GM12864 (cell line): ENCODE measurements at regions not wholly inside any gene's neighbourhood (a gene's known extent, or its start where the extent isn't known, plus 50 kb on each side); places are given as distances from the start of the nearest gene placed in this dataset.
A peak's percentile ranks its signal among the peaks of the same experiment; 100 is the strongest.

Experiments used
- DNase-seq: peaks from one replicate; pipeline ENCODE4 v3.0.0-alpha.2; 2011; ENCODE audit warnings: low read depth
- H3K4me3 ChIP-seq: 2 replicates; pipeline ENCODE4 v1.5.1; 2011; ENCODE audit warnings: mild to moderate bottlenecking, low read depth, low read length, control low read depth
- CTCF ChIP-seq: IDR thresholded peaks from 2 replicates; pipeline ENCODE4 v1.5.1; 2011; ENCODE audit warnings: low read depth, mild to moderate bottlenecking, moderate library complexity, low read length, control low read depth, inconsistent platforms; ENCODE audit errors: missing control alignments

DNA sequence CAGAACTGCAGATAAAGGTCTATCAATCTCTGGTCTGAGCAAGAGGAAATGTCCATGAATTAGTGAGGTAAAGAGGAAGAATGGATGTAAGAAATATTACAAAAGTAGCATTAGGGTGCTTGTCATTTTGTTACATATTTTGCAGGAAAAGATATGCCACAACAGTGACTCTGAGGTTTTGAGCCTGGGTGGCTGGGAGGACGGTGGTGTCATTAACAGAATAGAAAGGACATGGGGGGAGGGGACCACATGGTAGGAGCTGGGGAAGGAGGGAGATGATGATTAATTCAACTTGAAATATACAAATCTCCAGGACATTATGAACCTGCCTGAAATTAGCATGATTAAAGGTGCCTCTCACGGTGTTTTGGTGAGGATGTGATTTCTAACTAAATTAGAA lies 245.5 kb upstream of the MDFIC2 start:
- TF ChIP-seq CTCF: no peak
- no peak overlapping the region for H3K4me3 ChIP-seq
- DNase-seq: no peak

DNA sequence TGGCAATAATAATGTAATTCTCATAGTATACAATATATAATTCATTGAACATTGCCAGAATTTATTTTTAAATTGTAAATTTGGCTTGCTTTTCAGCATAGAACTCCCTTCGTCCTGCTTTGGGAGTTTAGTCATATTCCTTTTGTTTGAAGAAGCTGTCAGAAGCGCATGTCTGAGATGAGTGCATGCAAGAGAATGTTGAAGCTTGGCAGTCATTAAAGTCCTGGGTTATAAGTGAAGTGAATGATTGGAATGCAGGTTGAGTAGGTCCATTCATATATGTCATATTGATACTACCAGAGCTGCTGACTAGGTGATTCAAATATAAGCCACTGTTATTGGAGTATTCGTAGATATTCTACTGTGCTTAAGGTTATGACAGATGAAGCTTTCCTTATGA lies 243.6 kb upstream of the MDFIC2 start:
- TF ChIP-seq CTCF: no peak
- DNase-seq: no peak
- no peak overlapping the region for H3K4me3 ChIP-seq

GRCh38 chr3:70554170-70554569 lies 241.7 kb upstream of the MDFIC2 start:
- H3K4me3 ChIP-seq: no peak overlapping the region
- DNase-seq: no peak
- no peak for TF ChIP-seq CTCF

DNA sequence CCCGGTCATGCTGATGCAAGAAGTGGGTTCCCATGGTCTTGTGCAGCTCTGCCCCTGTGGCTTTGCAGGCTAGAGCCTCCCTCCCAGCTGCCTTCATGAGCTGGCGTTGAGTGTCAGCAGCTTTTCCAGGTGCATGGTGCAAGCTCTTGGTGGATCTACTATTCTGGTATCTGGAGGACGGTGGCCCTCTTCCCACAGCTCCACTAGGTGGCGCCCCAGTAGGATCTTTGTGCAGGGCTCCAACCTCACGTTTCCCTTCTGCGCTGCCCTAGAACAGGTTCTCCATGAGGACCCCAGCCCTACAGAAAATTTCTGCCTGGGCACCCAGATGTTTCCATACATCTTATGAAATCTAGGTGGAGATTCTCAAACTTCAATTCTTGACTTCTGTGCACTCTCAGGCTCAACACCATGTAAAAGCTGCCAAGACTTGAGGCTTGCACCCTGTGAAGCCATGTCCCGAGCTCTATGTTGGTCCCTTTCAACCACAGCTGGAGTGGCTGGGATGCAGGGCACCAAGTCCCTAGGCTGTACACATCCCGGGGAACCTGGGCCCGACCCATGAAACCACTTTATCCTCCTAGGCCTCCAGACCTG lies 238.4 kb upstream of the MDFIC2 start:
- peak; percentile 8 for DNase-seq

DNA sequence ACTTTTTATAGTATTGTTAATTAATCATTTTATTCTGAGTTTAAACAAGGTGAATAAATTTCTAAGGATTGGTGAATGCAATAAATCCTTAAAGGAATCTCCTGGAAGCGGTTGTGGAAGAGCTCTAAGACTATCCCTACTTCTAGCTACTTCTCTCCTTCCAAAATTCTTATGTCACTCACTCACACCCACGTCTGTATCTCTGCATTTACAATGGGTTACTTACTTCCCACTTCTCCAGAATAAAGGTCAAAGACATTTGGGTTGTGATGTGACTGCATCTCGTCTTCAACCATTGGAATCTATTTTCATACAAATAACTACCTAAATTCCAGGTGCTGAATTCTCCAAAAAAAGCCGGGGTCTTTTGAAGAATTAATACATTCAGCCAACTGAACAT lies 234.2 kb upstream of the MDFIC2 start:
- DNase-seq: no peak
- no peak for TF ChIP-seq CTCF
- H3K4me3 ChIP-seq: no peak overlapping the region

More for the DNA sequence above, 238.4 kb upstream of the MDFIC2 start:
- peak; percentile 83 for TF ChIP-seq CTCF
- no peak overlapping the region for H3K4me3 ChIP-seq

DNA sequence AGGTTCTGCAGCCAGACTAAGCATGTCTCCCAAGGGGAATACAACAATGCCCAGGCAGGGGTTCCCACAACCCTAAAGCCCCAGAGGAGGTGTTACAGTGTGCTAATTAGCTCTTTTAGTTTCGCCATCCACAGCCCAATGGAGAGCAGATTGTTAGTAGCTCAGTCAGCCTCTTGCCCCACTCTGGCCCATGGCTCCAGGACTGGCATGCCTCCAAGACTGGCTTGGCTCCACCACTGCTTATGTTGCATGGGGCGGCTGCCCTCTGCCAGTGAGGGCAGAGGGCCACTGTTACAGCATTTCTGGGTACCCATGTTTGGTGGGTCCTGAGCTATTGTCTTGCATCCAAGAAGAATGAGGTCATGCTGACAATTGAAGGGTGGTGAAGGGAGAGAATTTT lies 231.1 kb upstream of the MDFIC2 start:
- no peak overlapping the region for H3K4me3 ChIP-seq
- TF ChIP-seq CTCF: no peak
- no peak for DNase-seq

- H3K4me3 ChIP-seq: no peak overlapping the region
- no peak for DNase-seq
- peak; percentile 36 for TF ChIP-seq CTCF
Observed at GRCh38 chr3:70539908-70540307, 227.5 kb upstream of the MDFIC2 start.
